ENCODE measurements at regions not wholly inside any gene's neighbourhood (a gene's known extent, or its start where the extent isn't known, plus 50 kb on each side); places are given as distances from the start of the nearest gene placed in this dataset.

DNA sequence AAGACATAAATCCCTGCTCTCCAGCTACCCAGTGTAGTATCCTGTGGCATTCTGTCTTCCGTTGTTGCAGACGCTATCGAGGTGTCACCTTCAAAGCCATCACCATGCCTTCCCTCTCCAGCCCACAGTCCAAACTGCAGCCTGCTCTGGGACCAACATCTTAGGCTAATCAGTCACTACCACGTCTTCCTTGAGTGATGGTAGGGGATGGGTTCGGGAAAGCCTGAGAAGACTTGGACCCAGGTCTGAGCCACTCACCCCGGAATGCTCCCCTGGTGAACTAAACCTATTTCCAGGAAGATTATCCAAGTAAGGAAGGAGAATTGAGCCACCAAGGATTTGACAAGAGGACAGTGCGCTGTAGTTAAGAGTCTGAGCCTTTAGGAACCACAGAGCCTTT is 52.9 kb upstream of the IRX1 start:
- POLR2A ChIA-PET: no interaction called here
- H3K4me2 ChIP-seq: no peak overlapping the region
- H3K4me3 ChIP-seq: no peak overlapping the region
- DNase-seq (ENCODE audit: low read depth in 1 of 2, low spot score in 1 of 2): no peak
- no peak for FAIRE-seq
- no peaks in the 10 kb centered on the region for H3K4me1 ChIP-seq
- no peak for TF ChIP-seq MAZ (IDR thresholded peaks at IDR 0.05; ENCODE audit: borderline replicate concordance, low read depth, low read length)
- no peak for TF ChIP-seq POLR2AphosphoS2 (conservative IDR thresholded peaks at IDR 0.05; ENCODE audit: low read length)
- TF ChIP-seq HEYL (CRISPR knock-in tag; IDR thresholded peaks at IDR 0.05): no peak
- no peak for TF ChIP-seq RNF2 (IDR thresholded peaks at IDR 0.05; ENCODE audit: borderline replicate concordance, low read depth)
- TF ChIP-seq ESRRA (IDR thresholded peaks at IDR 0.05; ENCODE audit: borderline replicate concordance, low read length): no peak
- no peak for TF ChIP-seq SREBF2 (IDR thresholded peaks at IDR 0.05)
- TF ChIP-seq NR3C1 (IDR thresholded peaks at IDR 0.05): no peak
- TF ChIP-seq NPAS2 (CRISPR knock-in tag; IDR thresholded peaks at IDR 0.05; ENCODE audit: borderline replicate concordance): no peak
- no peak for TF ChIP-seq MYC (IDR thresholded peaks at IDR 0.05; ENCODE audit: borderline replicate concordance, low read length)
- TF ChIP-seq, protein P1, sequence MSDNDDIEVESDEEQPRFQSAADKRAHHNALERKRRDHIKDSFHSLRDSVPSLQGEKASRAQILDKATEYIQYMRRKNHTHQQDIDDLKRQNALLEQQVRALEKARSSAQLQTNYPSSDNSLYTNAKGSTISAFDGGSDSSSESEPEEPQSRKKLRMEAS (IDR thresholded peaks at IDR 0.05): no peak
- H3K9me3 ChIP-seq: no peaks in the 10 kb centered on the region
- WGBS (ENCODE audit: missing lambda C conversion rate): 16% methylated on average over 7 of the region's 7 CpGs
- ATAC-seq: no peak
- H3K27ac ChIP-seq: no peak overlapping the region
- CTCF ChIA-PET: interaction anchor here (0.5 kb wide), 1 partner anchor 34 kb away, joined by 3 read pairs; no protein-coding TSS in a partner anchor

DNA sequence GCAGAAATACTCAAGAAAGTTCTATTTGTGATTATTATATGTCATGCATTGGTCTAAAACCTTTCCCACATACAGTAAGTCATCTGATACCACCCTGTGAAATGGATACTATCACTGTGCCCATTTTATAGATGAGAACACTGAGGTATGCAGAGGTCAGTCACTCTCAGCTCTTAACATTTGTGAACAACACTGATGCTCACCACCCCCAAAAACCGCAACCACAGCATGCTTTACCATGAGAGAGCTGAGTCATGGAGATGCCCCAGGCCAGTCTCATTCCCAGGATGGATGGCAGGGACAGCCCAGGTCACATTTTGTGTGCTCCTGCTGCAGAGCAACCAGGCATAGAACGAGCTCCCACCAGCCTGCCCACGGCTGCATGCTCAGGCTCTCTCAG is 53.5 kb upstream of the IRX1 start:
- H3K4me2 ChIP-seq: no peak overlapping the region
- no peak for ATAC-seq
- ChIA-PET POLR2A (no interaction called here), CTCF (interaction anchor here (0.5 kb wide), 1 partner anchor 33 kb away, joined by 3 read pairs; no protein-coding TSS in a partner anchor)
- TF ChIP-seq ZFP36 (IDR thresholded peaks at IDR 0.05; ENCODE audit: borderline replicate concordance, partially characterized antibody) (no peak), CHD2 (IDR thresholded peaks at IDR 0.05; ENCODE audit: low read length, partially characterized antibody) (no peak), EHMT2 (IDR thresholded peaks at IDR 0.05; ENCODE audit: low read depth) (no peak), RCOR1 (IDR thresholded peaks at IDR 0.05; ENCODE audit: low read depth, low read length) (no peak), EHF (CRISPR knock-in tag; IDR thresholded peaks at IDR 0.05) (no peak), RFX5 (IDR thresholded peaks at IDR 0.05) (no peak), CBX2 (IDR thresholded peaks at IDR 0.05; ENCODE audit: borderline replicate concordance, low read depth) (no peak), POLR2AphosphoS2 (conservative IDR thresholded peaks at IDR 0.05; ENCODE audit: low read length) (no peak)
- TF ChIP-seq, protein P2, sequence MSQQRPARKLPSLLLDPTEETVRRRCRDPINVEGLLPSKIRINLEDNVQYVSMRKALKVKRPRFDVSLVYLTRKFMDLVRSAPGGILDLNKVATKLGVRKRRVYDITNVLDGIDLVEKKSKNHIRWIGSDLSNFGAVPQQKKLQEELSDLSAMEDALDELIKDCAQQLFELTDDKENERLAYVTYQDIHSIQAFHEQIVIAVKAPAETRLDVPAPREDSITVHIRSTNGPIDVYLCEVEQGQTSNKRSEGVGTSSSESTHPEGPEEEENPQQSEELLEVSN (IDR thresholded peaks at IDR 0.05; ENCODE audit: borderline replicate concordance, low read depth): no peak
- TF ChIP-seq, protein P3, sequence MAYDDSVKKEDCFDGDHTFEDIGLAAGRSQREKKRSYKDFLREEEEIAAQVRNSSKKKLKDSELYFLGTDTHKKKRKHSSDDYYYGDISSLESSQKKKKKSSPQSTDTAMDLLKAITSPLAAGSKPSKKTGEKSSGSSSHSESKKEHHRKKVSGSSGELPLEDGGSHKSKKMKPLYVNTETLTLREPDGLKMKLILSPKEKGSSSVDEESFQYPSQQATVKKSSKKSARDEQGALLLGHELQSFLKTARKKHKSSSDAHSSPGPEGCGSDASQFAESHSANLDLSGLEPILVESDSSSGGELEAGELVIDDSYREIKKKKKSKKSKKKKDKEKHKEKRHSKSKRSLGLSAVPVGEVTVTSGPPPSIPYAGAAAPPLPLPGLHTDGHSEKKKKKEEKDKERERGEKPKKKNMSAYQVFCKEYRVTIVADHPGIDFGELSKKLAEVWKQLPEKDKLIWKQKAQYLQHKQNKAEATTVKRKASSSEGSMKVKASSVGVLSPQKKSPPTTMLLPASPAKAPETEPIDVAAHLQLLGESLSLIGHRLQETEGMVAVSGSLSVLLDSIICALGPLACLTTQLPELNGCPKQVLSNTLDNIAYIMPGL (CRISPR knock-in tag; IDR thresholded peaks at IDR 0.05; ENCODE audit: borderline replicate concordance): no peak
- H3K9me3 ChIP-seq: no peaks in the 10 kb centered on the region
- WGBS (ENCODE audit: missing lambda C conversion rate): 0% methylated on average over 3 of the region's 3 CpGs
- H3K27ac ChIP-seq: no peak overlapping the region
- H3K4me1 ChIP-seq: no peaks in the 10 kb centered on the region
- no peak for FAIRE-seq
- no peak for DNase-seq (ENCODE audit: low read depth in 1 of 2, low spot score in 1 of 2)
- no peak overlapping the region for H3K4me3 ChIP-seq

DNA sequence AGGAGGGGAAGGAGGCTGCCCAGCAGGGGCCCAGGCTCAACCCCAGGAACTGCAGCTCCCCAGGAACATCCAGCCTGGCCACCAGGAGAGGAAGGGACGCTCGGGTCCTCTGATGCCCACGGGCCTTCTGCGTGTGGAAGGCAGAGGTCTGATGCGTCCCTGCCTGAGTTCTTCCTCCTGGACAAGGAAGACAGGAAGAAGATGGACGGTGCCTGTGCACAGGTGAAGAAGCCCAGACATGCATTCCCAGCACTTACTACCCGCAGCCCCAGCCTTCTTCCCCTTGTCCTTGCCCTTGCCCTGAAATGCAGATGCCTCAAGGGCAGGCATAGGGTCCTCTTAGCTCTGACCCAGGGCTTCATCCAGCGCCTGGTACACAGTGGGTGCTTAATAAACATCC is 56.7 kb upstream of the IRX1 start:
- no peak overlapping the region for H3K4me2 ChIP-seq
- ATAC-seq (no peak), DNase-seq (ENCODE audit: low read depth in 1 of 2, low spot score in 1 of 2) (no peak), FAIRE-seq (no peak)
- H3K27ac ChIP-seq: no peak overlapping the region
- CTCF ChIA-PET: no interaction called here
- no peaks in the 10 kb centered on the region for H3K4me1 ChIP-seq
- WGBS (ENCODE audit: missing lambda C conversion rate): 11% methylated on average over 2 of the region's 8 CpGs
- TF ChIP-seq FOSB (CRISPR knock-in tag; IDR thresholded peaks at IDR 0.05) (no peak), POLR2AphosphoS2 (conservative IDR thresholded peaks at IDR 0.05; ENCODE audit: low read length) (no peak), ESRRA (IDR thresholded peaks at IDR 0.05; ENCODE audit: borderline replicate concordance, low read length) (no peak), HOXB13 (CRISPR knock-in tag; IDR thresholded peaks at IDR 0.05; ENCODE audit: low read depth) (no peak), RCOR1 (IDR thresholded peaks at IDR 0.05; ENCODE audit: low read depth, low read length) (no peak), NR3C1 (IDR thresholded peaks at IDR 0.05) (no peak)
- TF ChIP-seq, protein P4, sequence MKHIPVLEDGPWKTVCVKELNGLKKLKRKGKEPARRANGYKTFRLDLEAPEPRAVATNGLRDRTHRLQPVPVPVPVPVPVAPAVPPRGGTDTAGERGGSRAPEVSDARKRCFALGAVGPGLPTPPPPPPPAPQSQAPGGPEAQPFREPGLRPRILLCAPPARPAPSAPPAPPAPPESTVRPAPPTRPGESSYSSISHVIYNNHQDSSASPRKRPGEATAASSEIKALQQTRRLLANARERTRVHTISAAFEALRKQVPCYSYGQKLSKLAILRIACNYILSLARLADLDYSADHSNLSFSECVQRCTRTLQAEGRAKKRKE (CRISPR knock-in tag; IDR thresholded peaks at IDR 0.05; ENCODE audit: low read depth): no peak
- TF ChIP-seq, protein P2 (IDR thresholded peaks at IDR 0.05; ENCODE audit: borderline replicate concordance, low read depth): no peak
- TF ChIP-seq, protein P5, sequence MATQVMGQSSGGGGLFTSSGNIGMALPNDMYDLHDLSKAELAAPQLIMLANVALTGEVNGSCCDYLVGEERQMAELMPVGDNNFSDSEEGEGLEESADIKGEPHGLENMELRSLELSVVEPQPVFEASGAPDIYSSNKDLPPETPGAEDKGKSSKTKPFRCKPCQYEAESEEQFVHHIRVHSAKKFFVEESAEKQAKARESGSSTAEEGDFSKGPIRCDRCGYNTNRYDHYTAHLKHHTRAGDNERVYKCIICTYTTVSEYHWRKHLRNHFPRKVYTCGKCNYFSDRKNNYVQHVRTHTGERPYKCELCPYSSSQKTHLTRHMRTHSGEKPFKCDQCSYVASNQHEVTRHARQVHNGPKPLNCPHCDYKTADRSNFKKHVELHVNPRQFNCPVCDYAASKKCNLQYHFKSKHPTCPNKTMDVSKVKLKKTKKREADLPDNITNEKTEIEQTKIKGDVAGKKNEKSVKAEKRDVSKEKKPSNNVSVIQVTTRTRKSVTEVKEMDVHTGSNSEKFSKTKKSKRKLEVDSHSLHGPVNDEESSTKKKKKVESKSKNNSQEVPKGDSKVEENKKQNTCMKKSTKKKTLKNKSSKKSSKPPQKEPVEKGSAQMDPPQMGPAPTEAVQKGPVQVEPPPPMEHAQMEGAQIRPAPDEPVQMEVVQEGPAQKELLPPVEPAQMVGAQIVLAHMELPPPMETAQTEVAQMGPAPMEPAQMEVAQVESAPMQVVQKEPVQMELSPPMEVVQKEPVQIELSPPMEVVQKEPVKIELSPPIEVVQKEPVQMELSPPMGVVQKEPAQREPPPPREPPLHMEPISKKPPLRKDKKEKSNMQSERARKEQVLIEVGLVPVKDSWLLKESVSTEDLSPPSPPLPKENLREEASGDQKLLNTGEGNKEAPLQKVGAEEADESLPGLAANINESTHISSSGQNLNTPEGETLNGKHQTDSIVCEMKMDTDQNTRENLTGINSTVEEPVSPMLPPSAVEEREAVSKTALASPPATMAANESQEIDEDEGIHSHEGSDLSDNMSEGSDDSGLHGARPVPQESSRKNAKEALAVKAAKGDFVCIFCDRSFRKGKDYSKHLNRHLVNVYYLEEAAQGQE (IDR thresholded peaks at IDR 0.05): no peak
- POLR2A ChIA-PET: no interaction called here
- no peak overlapping the region for H3K4me3 ChIP-seq
- no peaks in the 10 kb centered on the region for H3K9me3 ChIP-seq

Data from A549 (cell line).